ENCODE measurements at regions not wholly inside any gene's neighbourhood (a gene's known extent, or its start where the extent isn't known, plus 50 kb on each side); places are given as distances from the start of the nearest gene placed in this dataset.

DNA sequence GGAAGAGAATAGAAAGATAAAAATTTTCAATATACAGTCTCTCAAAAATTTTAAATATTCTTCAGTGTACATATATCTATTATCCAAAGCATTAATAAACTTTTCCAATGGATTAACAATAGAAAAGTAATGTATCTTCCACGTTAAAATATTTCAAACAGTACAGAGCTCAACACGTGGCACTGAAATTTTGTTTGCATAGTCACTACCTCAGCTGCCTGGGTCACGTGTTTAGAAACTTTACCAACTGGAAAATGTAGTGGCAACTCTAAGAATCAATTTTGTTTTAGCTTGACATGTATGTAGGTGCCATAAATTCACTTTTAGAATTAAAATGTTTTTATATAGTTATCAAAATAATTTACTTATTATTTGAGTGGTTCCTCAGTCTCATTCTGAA is 85.3 kb downstream of the CNTN3 start:
- Mint-ChIP-seq H3K27ac (no peak overlapping the region), H3K9me3 (no peaks in the 10 kb centered on the region), H3K4me3 (no peak overlapping the region), H3K27me3 (no peaks in the 10 kb centered on the region), H3K36me3 (ENCODE audit: low read depth) (no peaks in the 10 kb centered on the region), H3K4me1 (no peaks in the 10 kb centered on the region)
- ATAC-seq (ENCODE audit: low read depth) (no peak), DNase-seq (no peak)
- intact Hi-C loops (cut with micrococcal nuclease): no loop called here
- ChIA-PET CTCF (no interaction called here), POLR2A (no interaction called here)
- TF ChIP-seq, protein P1, sequence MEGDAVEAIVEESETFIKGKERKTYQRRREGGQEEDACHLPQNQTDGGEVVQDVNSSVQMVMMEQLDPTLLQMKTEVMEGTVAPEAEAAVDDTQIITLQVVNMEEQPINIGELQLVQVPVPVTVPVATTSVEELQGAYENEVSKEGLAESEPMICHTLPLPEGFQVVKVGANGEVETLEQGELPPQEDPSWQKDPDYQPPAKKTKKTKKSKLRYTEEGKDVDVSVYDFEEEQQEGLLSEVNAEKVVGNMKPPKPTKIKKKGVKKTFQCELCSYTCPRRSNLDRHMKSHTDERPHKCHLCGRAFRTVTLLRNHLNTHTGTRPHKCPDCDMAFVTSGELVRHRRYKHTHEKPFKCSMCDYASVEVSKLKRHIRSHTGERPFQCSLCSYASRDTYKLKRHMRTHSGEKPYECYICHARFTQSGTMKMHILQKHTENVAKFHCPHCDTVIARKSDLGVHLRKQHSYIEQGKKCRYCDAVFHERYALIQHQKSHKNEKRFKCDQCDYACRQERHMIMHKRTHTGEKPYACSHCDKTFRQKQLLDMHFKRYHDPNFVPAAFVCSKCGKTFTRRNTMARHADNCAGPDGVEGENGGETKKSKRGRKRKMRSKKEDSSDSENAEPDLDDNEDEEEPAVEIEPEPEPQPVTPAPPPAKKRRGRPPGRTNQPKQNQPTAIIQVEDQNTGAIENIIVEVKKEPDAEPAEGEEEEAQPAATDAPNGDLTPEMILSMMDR (IDR thresholded peaks at IDR 0.05): no peak

DNA sequence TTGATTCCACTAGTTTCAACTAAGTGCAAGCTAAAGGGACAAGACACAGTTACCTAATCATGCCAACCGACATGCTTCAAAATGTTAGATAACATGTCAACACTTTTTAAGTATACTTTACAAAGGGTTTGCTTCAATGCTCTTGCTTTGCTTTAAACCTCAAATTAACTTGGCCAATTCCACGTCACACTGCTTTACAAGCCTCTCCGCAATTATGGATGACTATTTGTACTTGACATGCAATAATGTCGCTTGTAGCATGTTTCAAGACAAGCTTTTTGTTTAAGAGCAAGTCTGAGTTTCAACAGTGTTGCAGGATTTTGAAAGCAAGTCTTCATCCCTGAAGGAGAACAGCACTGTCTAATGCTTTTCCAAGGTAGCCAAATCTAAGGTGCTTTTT is 86.9 kb downstream of the CNTN3 start:
- Mint-ChIP-seq H3K27ac (no peak overlapping the region), H3K36me3 (ENCODE audit: low read depth) (no peaks in the 10 kb centered on the region), H3K4me1 (no peaks in the 10 kb centered on the region), H3K9me3 (no peaks in the 10 kb centered on the region), H3K4me3 (no peak overlapping the region), H3K27me3 (no peaks in the 10 kb centered on the region)
- ChIA-PET CTCF (no interaction called here), POLR2A (no interaction called here)
- intact Hi-C loops (cut with micrococcal nuclease): no loop called here
- TF ChIP-seq, protein P1 (IDR thresholded peaks at IDR 0.05): no peak
- ATAC-seq (ENCODE audit: low read depth) (no peak), DNase-seq (no peak)

DNA sequence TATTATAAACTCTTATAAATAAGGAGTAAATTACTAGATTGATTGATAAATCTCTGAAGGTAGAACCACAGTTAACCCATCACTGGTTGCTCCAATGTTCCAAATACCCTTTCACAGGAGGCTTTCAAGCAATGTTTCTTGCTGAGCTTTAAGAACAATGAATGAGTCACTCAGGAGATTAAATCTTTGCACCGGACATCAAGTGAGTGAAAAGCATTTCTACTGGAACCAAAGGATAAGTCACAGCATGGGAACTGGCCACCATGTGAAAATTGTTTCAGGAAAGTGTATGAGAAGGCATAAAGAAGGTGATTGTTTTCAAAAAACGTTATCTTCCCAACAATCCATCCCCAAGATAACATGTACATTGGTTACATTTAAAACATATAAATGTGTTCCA is 90.6 kb downstream of the CNTN3 start:
- ChIA-PET CTCF (no interaction called here), POLR2A (no interaction called here)
- H3K27me3 Mint-ChIP-seq: no peaks in the 10 kb centered on the region
- no peak for DNase-seq
- TF ChIP-seq, protein P1 (IDR thresholded peaks at IDR 0.05): no peak
- intact Hi-C loops (cut with micrococcal nuclease): no loop called here
- no peaks in the 10 kb centered on the region for H3K4me1 Mint-ChIP-seq
- no peak overlapping the region for H3K4me3 Mint-ChIP-seq
- H3K9me3 Mint-ChIP-seq: no peaks in the 10 kb centered on the region
- ATAC-seq (ENCODE audit: low read depth): no peak
- no peaks in the 10 kb centered on the region for H3K36me3 Mint-ChIP-seq (ENCODE audit: low read depth)
- H3K27ac Mint-ChIP-seq: no peak overlapping the region

DNA sequence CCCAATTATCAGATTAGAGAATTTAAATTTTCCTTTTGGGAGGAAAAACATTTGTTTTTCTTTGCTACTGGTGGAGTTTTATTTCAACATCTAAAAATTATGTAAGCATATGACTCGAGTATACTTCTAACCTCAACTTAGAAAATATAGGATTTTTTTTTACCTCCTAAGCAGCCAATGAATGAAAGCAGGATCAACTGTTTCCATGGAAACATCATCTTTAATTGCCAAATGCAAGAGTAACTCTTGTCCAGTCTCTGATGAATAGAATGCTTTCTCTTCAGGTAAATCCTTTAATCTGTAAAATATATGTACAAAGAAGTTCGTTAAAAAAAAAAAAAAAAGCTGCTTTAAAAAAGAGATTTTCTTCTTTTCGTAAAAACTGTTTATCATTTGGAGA is 93.6 kb downstream of the CNTN3 start:
- DNase-seq (no peak), ATAC-seq (ENCODE audit: low read depth) (no peak)
- intact Hi-C loops (cut with micrococcal nuclease): no loop called here
- Mint-ChIP-seq H3K36me3 (ENCODE audit: low read depth) (no peaks in the 10 kb centered on the region), H3K27ac (no peak overlapping the region), H3K9me3 (peaks cover 2% of the 10 kb centered on the region), H3K27me3 (no peaks in the 10 kb centered on the region), H3K4me1 (no peaks in the 10 kb centered on the region), H3K4me3 (no peak overlapping the region)
- TF ChIP-seq, protein P1 (IDR thresholded peaks at IDR 0.05): no peak
- CTCF ChIA-PET: no interaction called here
- POLR2A ChIA-PET: no interaction called here

DNA sequence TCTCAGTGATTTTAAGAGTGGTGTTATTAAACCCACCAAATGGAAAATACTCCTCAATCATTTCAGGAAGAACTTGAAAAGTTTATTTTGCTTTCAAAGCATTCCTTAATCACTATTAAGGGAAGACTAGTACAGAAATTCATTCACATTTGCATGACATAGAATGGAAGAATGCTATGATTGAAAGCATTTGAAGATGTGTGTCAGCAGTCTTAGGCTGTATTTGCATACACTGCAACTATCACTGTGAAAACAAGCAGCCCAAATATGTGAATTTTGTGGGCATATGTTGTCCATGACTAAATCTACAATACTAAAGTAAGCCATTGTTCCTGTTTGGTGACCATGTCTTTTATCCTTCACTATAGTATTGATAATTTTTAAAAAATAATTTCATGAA is 95.8 kb downstream of the CNTN3 start:
- no peak for DNase-seq
- POLR2A ChIA-PET: no interaction called here
- CTCF ChIA-PET: no interaction called here
- Mint-ChIP-seq H3K9me3 (peaks cover 2% of the 10 kb centered on the region), H3K27ac (no peak overlapping the region), H3K4me3 (no peak overlapping the region), H3K27me3 (no peaks in the 10 kb centered on the region), H3K4me1 (no peaks in the 10 kb centered on the region), H3K36me3 (ENCODE audit: low read depth) (no peaks in the 10 kb centered on the region)
- TF ChIP-seq, protein P1 (IDR thresholded peaks at IDR 0.05): no peak
- intact Hi-C loops (cut with micrococcal nuclease): no loop called here
- no peak for ATAC-seq (ENCODE audit: low read depth)

Data from activated B cell treated with CpG ODN at 0.5 μM for 24 hours (primary cell).